Esophagus muscularis mucosa (tissue), 4 donors: ENCODE measurements at regions not wholly inside any gene's neighbourhood (a gene's known extent, or its start where the extent isn't known, plus 50 kb on each side); places are given as distances from the start of the nearest gene placed in this dataset.

ENCODE experiments used
- CTCF ChIP-seq, 3 experiments: fragments of 200-600 bp in 2 of 3; fragments of 450-650 bp in 1 of 3; sonication (generic) in 2 of 3; IDR thresholded peaks; one replicate each; pipeline ENCODE4 v1.5.1; 2017 to 2019; ENCODE audit warnings: antibody characterized with exemption in 3 of 3, mild to moderate bottlenecking in 2 of 3, moderate library complexity in 1 of 3
- EP300 ChIP-seq: sonication (generic); formaldehyde crosslinking; IDR thresholded peaks from one replicate; pipeline ENCODE4 v1.6.1; 2017; ENCODE audit warnings: antibody characterized with exemption
- POLR2A ChIP-seq: fragments of 450-650 bp; IDR thresholded peaks from one replicate; pipeline ENCODE4 v1.6.1; 2017; ENCODE audit warnings: antibody characterized with exemption, moderate library complexity, mild to moderate bottlenecking, low read depth
- POLR2AphosphoS5 ChIP-seq, 2 donors: sonication (generic); formaldehyde crosslinking; IDR thresholded peaks; one replicate each; pipeline ENCODE4 v1.6.1; 2017; ENCODE audit warnings: antibody characterized with exemption in 2 of 2

GRCh38 chr5:10836986-10837385 lies 76.0 kb upstream of the DAP start:
- TF ChIP-seq POLR2AphosphoS5 (IDR thresholded peaks at IDR 0.05) (no peak), CTCF (IDR thresholded peaks at IDR 0.05) (no peak), EP300 (no peak), POLR2A (no peak)
